NCI-H128 (cell line): ENCODE measurements at regions not wholly inside any gene's neighbourhood (a gene's known extent, or its start where the extent isn't known, plus 50 kb on each side); places are given as distances from the start of the nearest gene placed in this dataset.
"Not testable (repeated sequence)": the region's sequence is repeated elsewhere in the genome, so short reads cannot be mapped to it uniquely, and the experiment has no call there.

Experiments
- DNase-seq: peaks from one replicate; lab custom pipeline; 2025; ENCODE audit not compliant: unreplicated experiment; lab: John Stamatoyannopoulos, UW

DNA sequence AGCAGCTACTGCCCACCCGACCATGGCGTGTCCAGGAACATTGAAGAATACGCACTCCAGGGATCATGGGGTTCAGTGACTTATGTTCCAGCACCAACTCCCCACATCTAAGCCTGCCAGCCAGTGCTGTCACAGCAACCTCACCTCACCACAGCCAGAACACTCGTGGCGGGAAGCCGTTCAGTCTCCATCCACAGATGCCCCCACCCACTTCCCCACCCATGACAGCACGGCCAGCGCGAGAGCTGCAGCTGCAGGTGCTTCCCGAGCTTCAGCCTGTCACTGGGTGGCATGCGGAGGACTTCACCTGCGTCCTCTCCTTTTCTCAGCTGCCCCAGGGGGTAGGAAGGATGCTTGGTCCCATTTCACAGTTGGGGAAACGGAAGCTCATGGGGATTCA, 50.3 kb downstream of the RBFOX3 start:
- DNase-seq: no peak

DNA sequence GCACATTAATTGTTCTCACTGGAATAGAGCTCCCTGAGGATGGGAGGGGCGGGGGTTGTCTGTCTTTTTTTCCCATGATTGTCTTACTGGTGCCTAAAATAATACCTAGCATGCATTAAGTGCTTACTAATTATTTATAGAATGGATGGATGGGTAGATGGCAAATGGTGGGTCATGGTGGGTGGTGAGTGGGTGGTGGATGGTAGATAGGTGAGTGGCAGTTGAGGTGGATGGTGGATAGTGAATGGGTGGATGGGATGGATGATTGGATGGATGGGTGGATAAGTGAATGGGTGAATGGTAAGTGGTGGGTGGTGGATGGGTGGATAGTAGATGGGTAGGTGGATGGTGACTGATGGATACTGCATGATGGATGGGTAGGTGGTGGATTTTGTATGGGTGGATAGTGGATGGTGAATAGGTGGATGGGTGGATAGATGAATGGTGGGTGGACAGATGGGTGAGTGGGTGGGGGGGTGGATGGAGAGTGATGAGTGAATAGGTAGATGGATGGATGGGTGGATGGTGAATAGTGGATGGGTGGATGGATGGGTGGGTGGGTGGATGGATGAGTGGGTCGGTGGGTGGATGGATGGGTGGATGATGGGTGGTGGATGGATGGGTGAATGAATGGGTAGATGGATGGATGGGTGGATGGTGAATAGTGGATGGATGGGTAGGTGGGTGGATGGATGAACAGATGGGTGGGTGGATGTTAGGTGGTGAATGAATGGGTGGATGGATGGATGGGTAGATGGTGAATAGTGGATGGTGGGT, 51.6 kb downstream of the RBFOX3 start:
- DNase-seq: no peak

DNA sequence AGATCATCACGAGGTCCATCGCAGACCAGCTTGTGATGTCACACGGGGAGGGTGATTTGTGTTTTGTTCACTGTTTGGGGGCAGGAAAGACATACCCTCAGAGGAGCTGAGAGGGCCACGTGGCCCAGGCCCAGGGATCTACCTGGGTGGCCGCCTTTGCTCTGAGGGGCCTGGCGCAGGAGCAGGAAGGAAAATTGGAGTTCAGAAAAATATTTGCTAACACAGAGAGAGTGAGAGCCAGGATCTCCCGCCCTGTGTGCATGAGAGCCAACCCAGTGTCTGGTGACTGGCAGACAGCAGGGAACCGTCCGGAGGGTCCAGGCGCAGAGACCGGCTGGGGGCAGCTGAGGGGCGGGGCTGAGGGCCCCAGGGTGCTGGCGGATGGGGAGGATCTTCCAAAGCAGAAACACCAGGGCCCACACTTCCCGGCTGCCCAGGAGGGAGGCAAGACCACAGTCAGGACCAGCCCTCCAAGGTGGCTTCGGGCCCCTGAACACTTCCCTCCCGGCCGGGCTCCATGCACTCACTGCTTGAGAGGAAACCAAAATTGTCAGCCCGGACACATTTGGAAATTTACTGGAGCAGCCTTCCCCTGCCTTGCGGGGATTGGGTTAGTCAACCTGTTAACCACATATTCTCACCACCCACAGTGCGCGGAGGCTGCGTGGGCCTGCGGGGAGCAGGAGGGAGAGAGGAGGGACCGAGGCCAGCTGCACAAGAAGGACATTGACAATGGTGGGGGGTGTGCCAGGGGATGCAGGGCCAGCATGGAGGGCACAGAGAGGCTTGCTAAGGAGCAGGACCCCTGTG, 52.6 kb downstream of the RBFOX3 start:
- no peak for DNase-seq

DNA sequence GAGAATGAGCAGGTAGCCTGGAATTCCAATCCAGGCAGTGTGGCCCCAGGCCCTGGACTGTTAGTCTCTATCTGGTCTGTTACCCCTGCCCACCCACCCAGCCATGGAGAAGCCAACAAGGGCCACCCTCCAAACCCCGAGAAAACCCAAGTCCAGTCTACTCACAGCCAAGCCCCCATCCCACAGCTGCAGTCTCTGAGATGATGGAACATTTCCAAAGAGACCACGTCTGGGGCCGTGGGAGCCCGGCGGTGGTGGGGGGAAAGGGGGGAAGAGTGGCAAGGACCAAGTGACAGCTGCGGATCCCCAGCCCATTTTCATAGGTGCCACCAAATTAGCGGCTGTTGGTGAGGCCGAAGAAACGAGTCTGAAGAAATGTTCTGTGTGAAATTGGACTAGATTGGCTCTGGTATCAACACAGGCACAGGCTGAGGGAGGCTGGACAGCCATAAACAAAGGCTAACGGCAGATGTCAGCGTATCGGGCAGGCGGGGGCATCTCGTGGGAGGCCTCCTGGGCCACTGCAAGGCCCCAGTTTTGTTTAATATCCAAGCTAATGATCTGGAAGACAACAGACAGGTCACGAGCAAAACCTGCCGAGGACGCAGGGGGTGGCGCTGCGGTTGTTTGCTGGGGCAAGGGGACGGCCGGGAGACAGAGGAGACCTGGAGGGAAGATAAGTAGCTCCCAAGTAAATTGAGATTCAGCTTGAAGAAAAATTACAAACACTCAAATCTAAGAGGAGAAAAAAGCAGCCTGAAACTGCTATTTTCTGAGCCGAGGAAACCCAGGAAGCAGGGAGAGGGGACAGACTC, 53.4 kb downstream of the RBFOX3 start:
- DNase-seq: no peak

DNA sequence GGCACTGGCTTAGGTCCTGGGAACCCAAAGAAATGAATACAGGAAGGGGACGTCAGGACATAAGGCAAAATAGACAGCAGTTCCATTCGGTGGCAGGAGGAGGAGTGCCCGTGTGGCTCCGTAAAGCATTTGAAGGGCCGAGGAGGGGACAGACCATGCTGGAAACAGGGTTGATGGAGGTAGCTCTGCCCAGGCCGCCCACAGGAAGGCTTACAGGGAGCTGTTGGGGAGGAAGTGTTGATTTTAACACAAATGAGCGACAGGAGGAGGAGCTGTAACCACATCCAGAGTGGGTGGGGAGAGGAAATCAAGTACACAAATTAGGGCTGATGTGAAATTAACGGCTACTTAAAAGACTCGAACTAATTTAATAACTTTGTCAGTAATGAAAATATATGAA, 54.6 kb downstream of the RBFOX3 start:
- DNase-seq: no peak

DNA sequence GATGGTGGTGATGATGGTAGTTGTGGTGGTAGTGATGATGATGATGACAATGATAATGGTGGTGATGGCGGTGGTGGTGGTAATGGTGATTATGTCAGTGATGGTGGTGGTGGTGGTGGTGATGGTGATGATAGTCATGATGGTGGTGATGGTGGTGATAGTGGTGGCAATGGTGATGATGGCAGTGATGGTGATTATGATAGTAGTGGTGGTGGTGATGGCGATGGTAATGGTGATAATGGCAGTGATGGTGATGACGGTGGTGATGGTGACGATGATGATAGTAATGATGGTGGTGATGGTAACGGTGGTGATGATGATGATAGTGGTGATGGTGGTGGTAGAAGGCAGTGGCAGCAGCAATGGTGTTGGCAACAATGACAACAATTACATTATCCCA, 55.3 kb downstream of the RBFOX3 start:
- DNase-seq: no peak

DNA sequence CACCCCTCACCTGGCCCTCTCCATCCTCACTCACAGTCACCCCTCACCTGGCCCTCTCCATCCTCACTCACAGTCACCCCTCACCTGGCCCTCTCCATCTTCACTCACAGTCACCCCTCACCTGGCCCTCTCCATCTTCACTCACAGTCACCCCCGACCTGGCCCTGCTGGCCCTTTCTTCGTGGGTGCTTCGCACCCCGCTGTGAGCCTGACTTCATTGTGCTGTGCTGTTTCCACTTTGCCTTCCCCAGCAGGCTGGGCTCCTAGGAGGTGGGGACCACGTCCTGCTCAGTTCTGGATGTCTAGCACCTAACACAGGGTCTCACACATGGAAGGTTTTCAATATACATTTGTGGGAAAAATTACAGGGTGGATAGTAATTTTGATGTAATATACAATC, 56.5 kb downstream of the RBFOX3 start:
- not testable (repeated sequence) for DNase-seq

DNA sequence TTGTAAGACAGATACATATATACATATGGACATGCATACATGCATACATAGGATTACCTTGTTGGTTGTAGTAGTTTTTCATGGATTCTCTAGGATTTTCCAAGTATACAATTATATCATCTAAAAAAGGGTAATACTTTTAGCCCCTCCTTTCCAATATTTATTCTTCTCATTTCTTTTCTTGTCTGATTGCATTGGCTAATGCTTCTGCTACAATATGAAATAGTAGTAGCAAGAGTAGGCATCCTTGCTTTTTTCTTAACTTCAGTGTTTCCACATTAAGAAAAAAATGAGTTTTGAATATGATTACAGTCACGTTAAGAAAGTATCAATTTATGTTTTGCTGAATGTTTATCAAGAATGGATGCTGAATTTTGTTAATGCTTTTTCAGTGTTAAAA, 58.0 kb downstream of the RBFOX3 start:
- no peak for DNase-seq

DNA sequence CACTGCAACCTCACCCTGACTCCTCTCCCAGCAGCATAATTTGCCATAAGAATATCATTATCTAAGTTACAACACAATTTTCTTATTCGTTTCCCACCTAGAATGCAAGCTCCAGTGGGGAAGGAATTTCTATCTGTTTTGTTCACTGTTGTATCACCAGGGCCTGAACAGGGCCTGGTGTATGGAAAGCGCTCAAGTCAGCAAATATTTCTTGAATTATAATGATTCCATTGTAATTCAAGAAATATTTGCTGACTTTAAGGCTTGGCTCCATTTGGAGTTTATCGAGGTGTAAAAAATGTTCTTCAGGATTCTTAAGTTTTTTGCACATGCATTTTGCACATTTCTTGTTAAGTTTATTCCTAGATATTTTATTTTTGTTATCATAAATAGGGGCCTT, 58.4 kb downstream of the RBFOX3 start:
- no peak for DNase-seq

DNA sequence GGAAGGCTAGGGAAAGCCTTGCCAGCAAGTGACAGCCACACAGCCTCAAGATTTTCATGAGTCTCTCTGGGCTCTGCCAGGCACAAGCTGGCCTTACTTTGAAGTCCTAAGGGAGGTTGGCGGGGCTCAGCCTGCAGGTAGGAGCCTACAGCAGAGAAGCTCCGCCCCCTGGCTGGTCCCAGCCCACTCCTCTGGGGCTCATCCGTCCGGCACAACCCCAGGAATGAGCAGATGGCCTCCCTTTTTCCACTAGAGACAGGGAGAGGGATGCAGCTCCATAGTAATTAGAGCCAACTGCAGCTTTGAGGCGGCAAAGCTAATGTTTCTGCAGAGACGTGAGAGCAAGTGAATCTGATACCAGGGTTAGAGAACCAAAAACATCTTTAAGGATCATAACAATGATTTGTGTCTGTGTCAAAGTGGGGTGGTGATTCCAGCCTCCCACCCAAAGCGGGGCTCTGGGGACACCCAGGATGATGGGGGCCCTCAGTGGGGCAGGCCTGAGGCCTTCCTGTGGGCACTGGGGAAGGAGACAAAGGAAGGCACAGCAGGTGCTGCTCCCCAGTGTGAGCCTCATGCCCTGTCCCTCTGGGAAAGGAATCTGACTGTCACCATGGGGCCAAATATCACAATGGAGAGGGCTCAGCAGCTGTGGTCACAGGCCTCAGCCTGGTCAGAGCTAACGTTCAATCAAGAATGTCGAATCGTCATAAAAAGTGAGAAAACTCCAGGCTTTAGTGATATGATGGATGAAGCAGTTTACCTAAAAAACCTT, 61.5 kb downstream of the RBFOX3 start:
- no peak for DNase-seq

DNA sequence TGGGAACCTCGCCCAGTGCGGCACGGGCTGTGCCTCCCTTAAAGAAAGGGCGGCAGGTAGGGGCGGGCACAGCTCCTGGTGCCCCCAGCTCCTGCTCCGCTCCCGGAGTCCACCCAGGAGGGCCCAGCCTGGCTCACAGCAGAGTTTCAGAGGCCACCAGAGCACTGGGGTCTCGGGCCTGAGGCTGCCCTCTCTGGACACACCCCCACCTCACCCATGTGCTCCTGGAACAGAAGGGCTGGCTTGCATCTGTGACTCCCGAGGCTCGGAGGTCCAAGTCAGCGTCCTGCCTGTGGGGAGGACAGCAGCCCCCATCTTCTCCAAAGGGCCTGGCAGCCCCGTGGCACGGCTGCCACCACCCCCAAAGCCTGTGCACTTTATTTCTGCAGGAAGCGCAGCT, 62.7 kb downstream of the RBFOX3 start:
- DNase-seq: no peak

DNA sequence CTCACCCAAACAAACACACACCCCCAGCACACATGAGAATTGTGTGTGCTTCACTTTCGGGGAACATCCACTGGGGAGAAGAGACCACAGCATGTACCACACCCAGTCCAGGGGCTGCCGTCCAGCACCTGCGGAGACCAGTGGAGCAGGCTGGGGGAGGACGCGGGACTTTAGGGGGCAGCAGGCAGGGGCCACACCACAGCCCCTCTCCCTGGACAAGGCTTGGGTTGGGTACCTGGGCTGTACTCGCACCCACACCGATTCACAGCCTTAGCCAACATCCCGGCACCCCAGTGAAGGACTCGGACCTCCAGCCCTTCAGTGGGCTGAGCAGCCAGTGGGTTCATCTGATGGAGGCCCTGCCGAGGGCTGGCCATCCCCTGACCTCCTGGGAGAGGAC, 63.3 kb downstream of the RBFOX3 start:
- DNase-seq: no peak

DNA sequence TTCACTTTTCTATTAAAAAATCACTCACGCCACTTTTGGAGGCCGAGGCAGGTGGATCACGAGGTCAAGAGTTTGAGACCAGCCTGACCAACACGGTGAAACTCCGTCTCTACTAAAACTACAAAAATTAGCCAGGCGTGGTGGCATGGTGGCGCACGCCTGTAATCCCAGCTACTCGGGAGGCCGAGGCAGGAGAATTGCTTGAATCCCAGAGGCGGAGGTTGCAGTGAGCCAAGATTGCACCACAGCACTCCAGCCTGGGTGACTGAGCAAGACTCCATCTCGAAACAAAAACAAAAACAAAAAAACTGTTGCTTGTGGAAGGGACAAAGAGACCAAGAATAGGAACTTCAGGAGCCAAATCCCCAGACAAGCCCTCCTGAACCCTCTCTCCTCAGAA, 63.7 kb downstream of the RBFOX3 start:
- DNase-seq: not testable (repeated sequence)

DNA sequence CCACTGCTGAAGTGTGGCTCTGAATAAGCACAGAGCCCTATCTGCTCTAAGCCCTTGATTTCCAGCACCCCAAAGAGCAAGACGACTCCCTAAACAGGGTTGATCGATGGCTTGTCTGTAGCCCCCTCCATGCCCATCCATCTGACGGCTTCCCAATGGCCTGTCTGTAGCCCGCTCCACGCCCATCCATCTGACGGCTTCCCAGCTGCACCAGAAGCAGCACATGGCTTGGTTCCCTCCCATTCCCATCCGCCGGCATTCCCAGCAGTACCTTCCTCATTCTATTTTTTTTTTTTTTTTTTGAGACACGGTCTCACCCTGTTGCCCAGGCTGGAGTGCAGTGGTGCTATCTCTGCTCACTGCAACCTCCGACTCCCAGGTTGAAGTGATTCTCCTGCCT, 64.5 kb downstream of the RBFOX3 start:
- no peak for DNase-seq

DNA sequence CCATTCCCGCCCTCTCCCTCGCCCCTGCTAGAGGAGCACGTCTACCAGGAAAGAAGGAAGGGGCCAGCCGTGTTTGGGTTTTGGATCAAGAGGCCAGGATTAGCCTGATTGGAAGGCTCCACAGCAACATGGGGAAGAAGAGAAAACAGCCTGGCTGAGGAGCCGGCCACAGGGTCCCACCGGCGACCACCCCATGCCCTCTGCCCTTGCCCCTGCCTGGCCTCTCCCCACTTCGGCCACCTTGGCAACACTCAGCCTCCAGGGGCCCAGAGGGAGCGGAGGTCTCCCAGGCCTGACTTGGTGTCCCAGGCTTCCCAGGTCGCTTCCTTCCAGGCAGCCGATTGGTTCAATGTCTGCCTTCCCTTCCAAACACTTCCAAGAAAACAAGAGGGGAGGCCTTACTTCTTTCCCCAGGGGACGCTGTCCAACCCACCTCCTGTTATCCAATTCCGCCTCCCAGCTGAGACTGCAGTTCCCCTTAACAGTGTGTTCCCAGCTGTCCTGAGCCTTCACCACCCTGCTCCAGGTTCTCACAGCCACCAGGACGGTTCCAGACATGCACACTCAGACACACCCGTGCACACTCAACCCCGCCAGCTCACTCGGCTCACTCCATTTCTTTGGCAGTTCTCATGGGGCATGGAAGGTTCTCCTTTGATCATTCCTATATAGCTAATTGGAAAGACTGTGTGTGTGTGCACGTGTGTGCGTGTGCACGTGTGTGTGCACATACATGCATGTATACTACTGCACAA, 65.4 kb downstream of the RBFOX3 start:
- no peak for DNase-seq

DNA sequence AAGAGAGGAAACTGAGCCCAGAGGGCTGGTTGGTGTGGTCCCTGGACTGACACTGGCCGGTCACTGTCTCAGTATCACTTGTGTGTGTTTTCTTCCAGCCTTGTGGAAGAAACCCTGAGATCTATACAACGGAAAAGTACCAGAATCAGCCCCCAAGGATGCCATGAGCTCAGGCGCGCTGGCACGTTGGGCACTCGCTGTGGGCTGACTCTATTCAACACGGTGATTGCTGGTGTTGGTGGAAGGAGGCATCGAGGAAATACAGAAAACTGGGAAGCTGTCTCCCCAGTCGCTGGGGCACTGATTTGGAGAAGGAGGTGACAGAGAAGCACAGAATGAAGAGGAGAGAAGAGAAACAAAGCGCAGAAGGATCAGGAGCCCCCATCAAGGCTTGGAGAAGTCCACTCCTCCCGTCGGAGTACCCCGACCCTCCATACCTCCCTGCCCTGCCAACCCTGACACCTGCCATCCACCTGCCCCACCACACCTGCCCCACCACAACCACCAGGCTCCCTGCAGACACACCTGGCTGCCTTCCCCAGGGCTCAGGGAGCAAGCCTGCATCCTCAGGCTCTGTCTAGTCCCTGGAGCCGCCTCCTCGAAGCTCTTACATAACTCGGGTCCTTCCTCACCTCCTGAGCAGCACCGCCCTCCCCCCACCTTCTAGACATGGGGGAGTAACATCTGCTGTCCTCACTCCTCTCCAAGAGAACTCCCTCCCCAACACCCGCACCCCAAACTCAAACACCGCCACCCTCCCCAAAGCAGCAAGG, 66.5 kb downstream of the RBFOX3 start:
- no peak for DNase-seq

DNA sequence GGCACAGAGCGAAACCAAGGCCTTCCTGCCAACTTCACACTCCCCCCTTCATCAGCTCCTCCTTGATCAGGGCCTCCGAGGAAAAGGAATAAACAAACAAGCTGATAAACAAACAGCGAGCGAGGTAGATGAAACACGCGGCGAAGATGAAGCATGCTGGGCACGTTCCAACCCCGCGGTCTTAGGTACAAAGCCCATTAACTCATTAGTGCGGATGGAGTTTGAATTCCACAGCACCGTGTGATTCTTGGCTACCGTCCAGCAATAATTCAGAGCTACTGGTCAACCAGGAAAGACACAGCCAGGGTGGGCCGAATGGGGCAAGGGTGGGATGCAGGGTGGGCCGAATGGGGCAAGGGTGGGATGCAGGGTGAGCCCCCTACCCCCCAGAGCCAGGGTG, 67.3 kb downstream of the RBFOX3 start:
- no peak for DNase-seq

DNA sequence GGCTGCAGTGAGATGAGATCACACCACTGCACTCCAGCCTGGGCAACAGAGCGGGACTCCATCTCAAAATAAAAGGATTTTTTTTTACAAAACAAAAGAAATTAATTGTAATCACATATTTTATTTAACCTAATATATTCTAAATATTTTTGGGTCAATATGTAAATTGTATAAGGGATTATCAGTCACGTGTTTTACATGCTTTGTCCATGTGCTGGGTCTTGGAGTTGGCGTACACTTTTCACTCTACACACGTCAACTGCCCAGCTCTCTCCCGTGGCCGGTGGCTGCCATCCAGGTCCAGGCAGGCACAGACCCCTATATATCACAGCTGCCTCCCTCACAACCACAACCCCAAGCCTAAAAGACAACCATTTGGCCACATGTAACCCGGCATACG, 68.1 kb downstream of the RBFOX3 start:
- no peak for DNase-seq

DNA sequence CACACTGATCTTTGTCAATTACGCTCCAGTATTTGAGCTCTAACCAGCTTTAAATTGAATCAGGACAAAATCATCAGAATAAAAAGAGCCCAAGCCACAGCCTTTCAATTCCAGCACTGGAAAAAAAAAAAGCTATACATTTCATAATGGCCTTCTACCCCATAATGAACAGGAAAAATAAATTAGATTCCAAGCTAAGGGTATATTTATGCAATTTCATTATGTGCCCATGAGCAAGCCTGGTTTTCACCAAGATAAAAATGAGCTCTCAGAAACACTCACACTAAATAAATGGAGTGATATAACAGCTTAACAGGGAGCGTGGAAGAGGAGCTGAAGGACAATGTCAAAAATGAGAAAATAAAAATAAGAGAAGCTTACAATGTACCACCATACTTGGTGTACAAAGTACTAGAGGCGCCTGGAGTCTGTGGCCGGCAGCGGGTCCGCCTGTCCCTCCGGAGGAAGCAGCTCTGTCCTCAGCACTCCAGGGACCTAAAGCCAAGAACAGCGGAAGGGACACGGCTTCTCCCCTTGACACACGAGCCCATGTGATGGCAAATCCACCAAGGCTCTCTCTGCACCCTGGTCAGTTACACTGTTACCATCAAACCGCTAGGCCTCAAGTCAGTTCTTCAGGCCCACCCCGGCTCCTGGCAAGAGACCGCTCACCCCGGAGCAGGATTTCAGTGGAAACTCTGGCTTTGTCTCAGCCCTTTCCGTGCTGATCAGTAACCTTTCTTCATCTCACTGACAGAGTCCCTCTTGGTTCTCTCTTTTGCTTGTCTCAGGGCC, 69.6 kb downstream of the RBFOX3 start:
- no peak for DNase-seq
